ENCODE measurements at regions not wholly inside any gene's neighbourhood (a gene's known extent, or its start where the extent isn't known, plus 50 kb on each side); places are given as distances from the start of the nearest gene placed in this dataset.

DNA sequence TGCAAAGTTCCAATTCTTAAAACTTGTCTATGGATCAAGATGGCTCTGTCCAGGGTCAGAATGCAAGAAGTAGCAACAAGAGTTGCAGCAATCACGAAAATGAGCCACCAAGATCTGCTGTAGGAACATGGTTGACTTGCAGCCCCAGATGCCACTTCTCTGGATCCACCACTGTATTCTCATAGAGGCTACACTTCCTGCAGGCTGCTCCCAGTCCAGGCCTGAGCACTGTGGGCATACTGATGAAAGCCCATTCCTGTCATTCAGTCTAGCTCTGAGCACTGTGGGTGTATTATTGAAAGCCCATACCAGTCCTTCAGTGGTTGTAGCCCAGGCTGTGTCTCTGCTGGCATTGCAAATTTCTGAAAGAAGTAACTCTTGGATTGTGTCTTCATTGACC lies 213.9 kb upstream of the AGAP1 start (continued):
- TF ChIP-seq, protein P1, sequence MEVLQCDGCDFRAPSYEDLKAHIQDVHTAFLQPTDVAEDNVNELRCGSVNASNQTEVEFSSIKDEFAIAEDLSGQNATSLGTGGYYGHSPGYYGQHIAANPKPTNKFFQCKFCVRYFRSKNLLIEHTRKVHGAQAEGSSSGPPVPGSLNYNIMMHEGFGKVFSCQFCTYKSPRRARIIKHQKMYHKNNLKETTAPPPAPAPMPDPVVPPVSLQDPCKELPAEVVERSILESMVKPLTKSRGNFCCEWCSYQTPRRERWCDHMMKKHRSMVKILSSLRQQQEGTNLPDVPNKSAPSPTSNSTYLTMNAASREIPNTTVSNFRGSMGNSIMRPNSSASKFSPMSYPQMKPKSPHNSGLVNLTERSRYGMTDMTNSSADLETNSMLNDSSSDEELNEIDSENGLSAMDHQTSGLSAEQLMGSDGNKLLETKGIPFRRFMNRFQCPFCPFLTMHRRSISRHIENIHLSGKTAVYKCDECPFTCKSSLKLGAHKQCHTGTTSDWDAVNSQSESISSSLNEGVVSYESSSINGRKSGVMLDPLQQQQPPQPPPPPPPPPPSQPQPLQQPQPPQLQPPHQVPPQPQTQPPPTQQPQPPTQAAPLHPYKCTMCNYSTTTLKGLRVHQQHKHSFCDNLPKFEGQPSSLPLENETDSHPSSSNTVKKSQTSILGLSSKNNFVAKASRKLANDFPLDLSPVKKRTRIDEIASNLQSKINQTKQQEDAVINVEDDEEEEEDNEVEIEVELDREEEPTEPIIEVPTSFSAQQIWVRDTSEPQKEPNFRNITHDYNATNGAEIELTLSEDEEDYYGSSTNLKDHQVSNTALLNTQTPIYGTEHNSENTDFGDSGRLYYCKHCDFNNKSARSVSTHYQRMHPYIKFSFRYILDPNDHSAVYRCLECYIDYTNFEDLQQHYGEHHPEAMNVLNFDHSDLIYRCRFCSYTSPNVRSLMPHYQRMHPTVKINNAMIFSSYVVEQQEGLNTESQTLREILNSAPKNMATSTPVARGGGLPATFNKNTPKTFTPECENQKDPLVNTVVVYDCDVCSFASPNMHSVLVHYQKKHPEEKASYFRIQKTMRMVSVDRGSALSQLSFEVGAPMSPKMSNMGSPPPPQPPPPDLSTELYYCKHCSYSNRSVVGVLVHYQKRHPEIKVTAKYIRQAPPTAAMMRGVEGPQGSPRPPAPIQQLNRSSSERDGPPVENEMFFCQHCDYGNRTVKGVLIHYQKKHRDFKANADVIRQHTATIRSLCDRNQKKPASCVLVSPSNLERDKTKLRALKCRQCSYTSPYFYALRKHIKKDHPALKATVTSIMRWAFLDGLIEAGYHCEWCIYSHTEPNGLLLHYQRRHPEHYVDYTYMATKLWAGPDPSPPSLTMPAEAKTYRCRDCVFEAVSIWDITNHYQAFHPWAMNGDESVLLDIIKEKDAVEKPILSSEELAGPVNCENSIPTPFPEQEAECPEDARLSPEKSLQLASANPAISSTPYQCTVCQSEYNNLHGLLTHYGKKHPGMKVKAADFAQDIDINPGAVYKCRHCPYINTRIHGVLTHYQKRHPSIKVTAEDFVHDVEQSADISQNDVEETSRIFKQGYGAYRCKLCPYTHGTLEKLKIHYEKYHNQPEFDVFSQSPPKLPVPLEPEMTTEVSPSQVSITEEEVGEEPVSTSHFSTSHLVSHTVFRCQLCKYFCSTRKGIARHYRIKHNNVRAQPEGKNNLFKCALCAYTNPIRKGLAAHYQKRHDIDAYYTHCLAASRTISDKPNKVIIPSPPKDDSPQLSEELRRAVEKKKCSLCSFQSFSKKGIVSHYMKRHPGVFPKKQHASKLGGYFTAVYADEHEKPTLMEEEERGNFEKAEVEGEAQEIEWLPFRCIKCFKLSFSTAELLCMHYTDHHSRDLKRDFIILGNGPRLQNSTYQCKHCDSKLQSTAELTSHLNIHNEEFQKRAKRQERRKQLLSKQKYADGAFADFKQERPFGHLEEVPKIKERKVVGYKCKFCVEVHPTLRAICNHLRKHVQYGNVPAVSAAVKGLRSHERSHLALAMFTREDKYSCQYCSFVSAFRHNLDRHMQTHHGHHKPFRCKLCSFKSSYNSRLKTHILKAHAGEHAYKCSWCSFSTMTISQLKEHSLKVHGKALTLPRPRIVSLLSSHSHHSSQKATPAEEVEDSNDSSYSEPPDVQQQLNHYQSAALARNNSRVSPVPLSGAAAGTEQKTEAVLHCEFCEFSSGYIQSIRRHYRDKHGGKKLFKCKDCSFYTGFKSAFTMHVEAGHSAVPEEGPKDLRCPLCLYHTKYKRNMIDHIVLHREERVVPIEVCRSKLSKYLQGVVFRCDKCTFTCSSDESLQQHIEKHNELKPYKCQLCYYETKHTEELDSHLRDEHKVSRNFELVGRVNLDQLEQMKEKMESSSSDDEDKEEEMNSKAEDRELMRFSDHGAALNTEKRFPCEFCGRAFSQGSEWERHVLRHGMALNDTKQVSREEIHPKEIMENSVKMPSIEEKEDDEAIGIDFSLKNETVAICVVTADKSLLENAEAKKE (CRISPR knock-in tag; IDR thresholded peaks at IDR 0.05) = no peak
- TF ChIP-seq, protein P2, sequence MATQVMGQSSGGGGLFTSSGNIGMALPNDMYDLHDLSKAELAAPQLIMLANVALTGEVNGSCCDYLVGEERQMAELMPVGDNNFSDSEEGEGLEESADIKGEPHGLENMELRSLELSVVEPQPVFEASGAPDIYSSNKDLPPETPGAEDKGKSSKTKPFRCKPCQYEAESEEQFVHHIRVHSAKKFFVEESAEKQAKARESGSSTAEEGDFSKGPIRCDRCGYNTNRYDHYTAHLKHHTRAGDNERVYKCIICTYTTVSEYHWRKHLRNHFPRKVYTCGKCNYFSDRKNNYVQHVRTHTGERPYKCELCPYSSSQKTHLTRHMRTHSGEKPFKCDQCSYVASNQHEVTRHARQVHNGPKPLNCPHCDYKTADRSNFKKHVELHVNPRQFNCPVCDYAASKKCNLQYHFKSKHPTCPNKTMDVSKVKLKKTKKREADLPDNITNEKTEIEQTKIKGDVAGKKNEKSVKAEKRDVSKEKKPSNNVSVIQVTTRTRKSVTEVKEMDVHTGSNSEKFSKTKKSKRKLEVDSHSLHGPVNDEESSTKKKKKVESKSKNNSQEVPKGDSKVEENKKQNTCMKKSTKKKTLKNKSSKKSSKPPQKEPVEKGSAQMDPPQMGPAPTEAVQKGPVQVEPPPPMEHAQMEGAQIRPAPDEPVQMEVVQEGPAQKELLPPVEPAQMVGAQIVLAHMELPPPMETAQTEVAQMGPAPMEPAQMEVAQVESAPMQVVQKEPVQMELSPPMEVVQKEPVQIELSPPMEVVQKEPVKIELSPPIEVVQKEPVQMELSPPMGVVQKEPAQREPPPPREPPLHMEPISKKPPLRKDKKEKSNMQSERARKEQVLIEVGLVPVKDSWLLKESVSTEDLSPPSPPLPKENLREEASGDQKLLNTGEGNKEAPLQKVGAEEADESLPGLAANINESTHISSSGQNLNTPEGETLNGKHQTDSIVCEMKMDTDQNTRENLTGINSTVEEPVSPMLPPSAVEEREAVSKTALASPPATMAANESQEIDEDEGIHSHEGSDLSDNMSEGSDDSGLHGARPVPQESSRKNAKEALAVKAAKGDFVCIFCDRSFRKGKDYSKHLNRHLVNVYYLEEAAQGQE (IDR thresholded peaks at IDR 0.05; ENCODE audit: unreplicated experiment) = no peak

- Mint-ChIP-seq H3K9me3 (no peaks in the 10 kb centered on the region), H3K4me1 (no peaks in the 10 kb centered on the region), H3K36me3 (ENCODE audit: low read depth) (no peaks in the 10 kb centered on the region), H3K27ac (no peak overlapping the region), H3K4me3 (no peak overlapping the region), H3K27me3 (ENCODE audit: insufficient read depth, low read depth, poor library complexity) (peaks cover 2% of the 10 kb centered on the region)
- Histone ChIP-seq H3K27me3 (ENCODE audit: insufficient read depth) (no peaks in the 10 kb centered on the region), H3K36me3 (ENCODE audit: insufficient read depth) (no peaks in the 10 kb centered on the region), H3K9me2 (ENCODE audit: insufficient read depth) (peaks cover 3% of the 10 kb centered on the region; the same call in 1 of the 2 replicates), H3K4me3 (no peak overlapping the region), H3F3A (replicated peaks; ENCODE audit: low read depth) (no peaks in the 10 kb centered on the region), H3K79me2 (replicated peaks; ENCODE audit: insufficient read depth) (no peaks in the 10 kb centered on the region), H3K4me2 (no peak overlapping the region), H2AFZ (no peak overlapping the region), H4K20me1 (replicated peaks; ENCODE audit: insufficient read depth) (no peaks in the 10 kb centered on the region), H3K4me1 (ENCODE audit: insufficient read depth) (no peaks in the 10 kb centered on the region), H3K27ac (ENCODE audit: low read depth) (no peak overlapping the region)
- TF ChIP-seq ZNF114 (CRISPR knock-in tag; IDR thresholded peaks at IDR 0.05) = no peak
- TF ChIP-seq, protein P3, sequence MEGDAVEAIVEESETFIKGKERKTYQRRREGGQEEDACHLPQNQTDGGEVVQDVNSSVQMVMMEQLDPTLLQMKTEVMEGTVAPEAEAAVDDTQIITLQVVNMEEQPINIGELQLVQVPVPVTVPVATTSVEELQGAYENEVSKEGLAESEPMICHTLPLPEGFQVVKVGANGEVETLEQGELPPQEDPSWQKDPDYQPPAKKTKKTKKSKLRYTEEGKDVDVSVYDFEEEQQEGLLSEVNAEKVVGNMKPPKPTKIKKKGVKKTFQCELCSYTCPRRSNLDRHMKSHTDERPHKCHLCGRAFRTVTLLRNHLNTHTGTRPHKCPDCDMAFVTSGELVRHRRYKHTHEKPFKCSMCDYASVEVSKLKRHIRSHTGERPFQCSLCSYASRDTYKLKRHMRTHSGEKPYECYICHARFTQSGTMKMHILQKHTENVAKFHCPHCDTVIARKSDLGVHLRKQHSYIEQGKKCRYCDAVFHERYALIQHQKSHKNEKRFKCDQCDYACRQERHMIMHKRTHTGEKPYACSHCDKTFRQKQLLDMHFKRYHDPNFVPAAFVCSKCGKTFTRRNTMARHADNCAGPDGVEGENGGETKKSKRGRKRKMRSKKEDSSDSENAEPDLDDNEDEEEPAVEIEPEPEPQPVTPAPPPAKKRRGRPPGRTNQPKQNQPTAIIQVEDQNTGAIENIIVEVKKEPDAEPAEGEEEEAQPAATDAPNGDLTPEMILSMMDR (conservative IDR thresholded peaks at IDR 0.05; ENCODE audit: low read depth in 2 of 2) = no peak
- no peak for TF ChIP-seq JUNB (IDR thresholded peaks at IDR 0.05; ENCODE audit: unreplicated experiment)
- TF ChIP-seq EZH2 (IDR thresholded peaks at IDR 0.05; ENCODE audit: low read depth, unreplicated experiment) = no peak
- no peak for TF ChIP-seq STAT1 (IDR thresholded peaks at IDR 0.05; ENCODE audit: unreplicated experiment)
- no peak for TF ChIP-seq EZH2phosphoT487 (IDR thresholded peaks at IDR 0.05; ENCODE audit: unreplicated experiment)
- DNase-seq (ENCODE audit: low spot score) (no peak), ATAC-seq (no peak)
These were observed 210.6 kb upstream of the AGAP1 start for GRCh38 chr2:235283246-235283645.

Measured in GM23338 (cell line).